Inflammatory macrophage treated with lipopolysaccharide for 4 hours (primary cell): ENCODE measurements at regions not wholly inside any gene's neighbourhood (a gene's known extent, or its start where the extent isn't known, plus 50 kb on each side); places are given as distances from the start of the nearest gene placed in this dataset.

Source experiments
- DNase-seq: peaks from one replicate; pipeline ENCODE4 v3.0.0-alpha.2; 2020

- no peak for DNase-seq
Observed at GRCh38 chr15:96747291-96747690, 416.8 kb downstream of the NR2F2 start.

DNA sequence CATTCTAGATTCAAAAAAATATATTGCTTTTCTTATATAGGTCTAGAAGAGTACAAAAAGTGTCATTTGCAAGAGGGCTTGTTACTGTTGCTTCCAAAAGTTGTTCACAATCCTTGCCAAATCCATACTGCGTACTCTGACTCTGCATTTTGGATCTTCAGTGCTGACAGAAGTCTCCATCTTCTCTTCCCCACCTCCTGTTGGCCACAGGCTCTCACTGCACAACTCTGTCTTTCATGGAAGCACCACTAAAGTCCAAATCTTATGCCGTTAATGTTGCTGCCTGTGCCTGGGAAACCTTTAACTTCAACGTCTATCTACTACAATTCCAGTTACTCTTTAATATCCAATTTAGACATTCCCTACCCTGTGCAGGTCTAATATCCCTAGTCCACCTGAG, 419.9 kb downstream of the NR2F2 start:
- DNase-seq, result no peak

DNA sequence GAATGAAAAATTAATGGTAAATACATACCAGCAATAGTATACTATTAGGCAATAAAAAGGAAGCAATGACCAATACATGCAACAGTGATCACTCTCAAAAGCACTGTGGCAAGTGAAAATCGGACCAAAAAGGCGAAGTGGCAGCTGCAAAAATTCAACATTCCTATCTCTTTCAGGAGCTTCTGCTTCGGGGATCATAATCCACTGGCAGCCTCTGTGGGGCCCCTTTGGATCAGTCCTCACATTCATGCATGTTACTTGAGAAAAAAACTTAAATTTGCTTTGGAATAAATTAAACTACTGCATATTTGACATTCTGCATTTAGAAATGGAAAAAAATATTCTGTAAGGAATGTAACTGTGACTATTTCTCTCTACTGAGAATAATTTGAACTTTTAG, 425.6 kb downstream of the NR2F2 start:
- no peak for DNase-seq

DNA sequence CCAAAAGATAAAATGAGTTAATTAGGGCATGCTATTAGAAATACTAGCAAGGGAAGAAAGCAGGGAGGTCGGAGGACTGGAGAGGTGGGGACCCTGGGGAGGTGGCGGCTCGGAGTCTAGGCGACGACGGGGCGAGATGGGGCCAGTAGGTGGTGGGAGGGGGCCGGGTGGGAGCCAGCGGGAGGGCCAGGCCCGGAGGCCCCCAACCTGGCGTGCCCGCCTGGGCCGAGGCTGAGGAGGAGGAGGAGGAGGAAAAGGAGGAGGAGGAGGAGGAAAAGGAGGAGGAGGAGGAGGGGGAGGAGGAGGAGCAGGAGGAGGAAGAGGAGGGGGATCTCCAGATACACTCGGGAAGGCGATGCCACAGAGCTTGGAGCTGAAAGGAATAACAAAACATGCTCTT, 426.2 kb downstream of the NR2F2 start:
- no peak for DNase-seq

DNA sequence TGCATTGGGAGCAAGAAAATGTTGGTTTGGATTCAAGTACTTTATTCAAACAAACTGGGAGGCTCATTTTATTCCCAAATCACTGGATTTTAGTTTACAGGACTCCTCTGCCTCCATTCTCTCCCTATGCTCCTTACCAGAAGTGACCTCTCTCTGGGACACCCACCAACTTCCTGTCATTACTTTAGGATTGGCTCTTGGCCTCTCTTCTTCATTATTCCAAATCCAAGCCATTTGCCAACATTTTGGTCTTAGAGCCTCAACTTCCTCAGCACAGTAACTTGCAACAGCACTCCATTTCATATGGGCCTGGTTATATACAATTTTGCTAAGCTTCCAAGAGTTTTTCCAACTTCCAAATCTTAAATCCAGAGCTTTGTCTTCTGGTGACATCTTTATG, 432.1 kb downstream of the NR2F2 start:
- DNase-seq, result no peak

DNA sequence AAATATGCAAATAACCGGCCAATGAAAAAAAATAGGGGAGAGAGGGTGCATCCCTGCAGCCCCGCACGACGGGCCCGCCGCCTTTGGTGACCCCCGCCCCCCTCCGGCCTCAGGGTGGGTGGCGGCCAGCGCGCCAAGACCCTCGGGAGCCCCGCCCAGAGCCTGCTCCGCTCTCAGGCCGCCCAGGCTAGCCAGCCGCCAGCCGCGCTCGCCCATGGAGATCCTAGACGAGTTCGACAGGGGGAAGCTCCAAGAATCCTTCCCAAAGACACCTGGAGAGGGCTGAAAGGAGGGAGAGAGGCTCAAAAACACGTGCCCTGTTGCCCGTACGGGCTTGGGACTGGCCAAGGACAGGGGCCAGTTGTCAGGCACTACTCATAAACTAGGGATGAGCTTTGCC, 434.0 kb downstream of the NR2F2 start:
- DNase-seq, result no peak

GRCh38 chr15:96764946-96765345, 434.4 kb downstream of the NR2F2 start:
- no peak for DNase-seq

- DNase-seq, result peak; percentile 61
Observed at GRCh38 chr15:96766366-96766765, 435.9 kb downstream of the NR2F2 start.

DNA sequence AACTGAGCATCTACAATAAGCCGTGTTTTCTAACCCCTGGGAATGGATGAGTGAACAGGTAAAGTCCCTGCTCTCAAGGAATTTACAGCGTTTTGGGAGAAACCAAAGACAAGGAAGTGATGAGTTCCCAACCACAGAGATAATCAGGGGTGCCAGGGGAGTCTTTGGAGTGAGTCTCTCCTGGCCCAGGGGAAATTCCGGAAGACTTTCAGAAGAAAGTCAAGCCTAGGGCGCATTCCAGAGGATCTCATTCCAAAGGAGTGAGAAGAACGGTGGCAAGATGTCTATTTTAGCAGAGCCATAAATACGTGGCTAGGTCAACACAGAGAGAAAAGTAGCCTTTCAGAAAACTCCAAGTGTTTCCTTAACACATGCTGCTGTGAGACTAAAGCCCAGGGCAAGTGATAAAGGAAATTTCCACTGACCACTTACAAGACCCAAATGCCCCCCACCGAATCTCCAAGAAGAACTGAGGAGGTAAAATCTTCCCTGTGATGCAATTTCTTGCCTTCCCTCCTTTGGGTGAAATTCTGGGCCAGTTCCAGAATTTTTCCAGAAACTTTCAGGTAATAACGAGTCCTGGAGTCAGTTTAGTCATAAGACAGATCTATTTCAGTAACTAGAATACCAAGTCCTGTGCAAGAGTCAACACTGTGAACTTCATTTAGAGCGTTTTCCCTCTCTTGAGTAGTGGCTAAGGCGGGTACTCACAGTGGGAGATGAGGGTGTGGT, 437.4 kb downstream of the NR2F2 start:
- DNase-seq, result no peak

- no peak for DNase-seq
Observed at GRCh38 chr15:96768435-96768789, 437.9 kb downstream of the NR2F2 start.

DNA sequence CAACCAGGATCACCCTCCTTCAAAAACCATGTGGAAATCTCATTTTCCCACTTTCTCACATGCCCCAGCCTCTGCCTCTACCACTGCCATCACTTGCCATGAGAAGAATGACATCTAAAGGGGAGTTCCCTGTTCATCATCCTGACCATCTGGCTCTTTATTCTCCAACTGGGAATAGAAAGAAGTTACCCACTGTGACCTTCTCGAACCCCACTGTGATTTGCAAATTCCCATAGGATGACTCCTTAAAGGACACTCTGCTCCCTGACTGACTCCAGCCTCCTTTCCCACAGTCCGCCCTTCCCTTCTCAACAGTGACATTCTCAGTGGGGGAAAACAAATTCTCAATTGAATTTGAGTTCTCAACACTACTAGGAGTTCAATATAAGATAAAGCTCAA, 440.5 kb downstream of the NR2F2 start:
- no peak for DNase-seq

GRCh38 chr15:96774216-96774615, 443.7 kb downstream of the NR2F2 start:
- DNase-seq, result no peak

- no peak for DNase-seq
Observed at GRCh38 chr15:96783746-96784145, 453.2 kb downstream of the NR2F2 start.

DNA sequence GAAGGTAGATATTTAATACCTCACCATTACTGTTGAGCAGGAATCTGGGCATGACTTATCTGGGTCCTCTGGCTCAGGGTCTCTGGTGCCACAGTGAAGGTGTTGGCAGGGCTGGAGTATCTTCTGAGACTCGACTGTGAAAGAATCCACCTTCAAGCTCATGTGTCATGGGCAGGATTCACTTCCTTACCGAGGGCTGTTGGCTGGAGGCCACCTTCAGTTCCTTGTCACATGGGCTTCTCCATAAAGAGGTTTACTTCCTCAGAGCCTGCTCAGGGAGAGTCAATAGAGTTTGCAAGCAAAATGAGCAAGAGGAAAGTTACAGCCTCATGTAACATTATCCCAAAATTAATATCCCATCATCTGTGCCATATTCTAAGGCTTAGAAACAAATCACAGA, 459.5 kb downstream of the NR2F2 start:
- peak; percentile 21 for DNase-seq

- DNase-seq, result no peak
Observed at GRCh38 chr15:96792216-96792615, 461.7 kb downstream of the NR2F2 start.

GRCh38 chr15:96796841-96797240, 466.3 kb downstream of the NR2F2 start:
- no peak for DNase-seq

DNA sequence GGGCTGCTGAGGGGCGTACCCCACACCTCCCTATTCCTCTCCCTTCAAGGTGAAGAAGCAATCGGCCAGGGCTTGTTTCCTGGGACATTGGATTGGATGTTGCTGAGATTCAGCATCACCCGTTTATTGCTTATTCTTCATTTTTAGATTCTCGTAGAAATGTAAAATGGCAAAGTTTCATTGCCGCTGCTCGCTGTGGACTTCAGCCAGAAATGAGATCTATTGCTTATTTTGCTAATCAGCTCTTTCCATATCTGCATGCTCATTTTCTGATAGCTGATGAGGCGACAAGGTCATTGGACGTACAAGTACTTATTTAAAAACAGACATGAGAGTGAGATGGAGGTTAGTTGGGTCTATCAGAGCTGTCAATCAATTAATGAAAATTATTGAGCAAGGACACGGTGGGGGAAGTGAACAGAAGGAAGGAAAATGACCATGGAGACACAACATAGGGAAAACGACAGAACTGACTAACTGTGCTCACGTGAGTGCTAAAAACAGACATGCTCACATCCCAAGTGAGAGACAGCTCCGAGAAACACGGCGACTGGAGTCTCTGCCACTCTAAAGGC, 471.2 kb downstream of the NR2F2 start:
- no peak for DNase-seq

DNA sequence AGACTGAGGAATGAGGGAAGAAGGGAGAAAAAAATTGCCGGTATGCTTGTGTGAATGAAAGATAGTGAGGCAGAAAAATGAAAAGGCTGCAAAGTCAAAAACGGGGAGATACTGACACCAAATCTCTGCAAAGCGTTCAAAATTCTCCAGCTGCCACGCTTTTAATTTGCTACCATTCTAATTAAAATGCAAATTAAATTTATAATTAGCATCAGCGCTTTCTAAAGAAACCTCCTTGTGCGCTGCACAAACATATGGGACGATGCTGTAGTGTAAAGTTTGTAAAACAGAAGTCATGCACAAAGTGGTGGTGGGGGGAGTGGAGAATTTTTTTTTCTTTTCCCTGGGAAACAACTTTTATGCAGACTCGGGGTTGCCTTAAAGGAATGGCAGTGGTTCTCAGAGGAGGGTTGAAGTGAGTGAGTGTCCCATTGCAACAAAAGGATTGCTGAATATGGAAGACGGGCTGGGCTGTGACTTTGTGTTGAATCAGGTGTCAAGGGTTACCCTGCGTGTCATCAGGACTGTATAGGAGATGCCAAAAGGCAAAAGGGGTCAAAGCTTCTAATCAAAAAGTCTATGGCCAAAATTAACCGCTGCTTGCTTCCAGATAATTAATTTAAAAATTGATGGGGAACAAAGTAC, 472.2 kb downstream of the NR2F2 start:
- no peak for DNase-seq

GRCh38 chr15:96804754-96805153, 474.3 kb downstream of the NR2F2 start:
- no peak for DNase-seq

DNA sequence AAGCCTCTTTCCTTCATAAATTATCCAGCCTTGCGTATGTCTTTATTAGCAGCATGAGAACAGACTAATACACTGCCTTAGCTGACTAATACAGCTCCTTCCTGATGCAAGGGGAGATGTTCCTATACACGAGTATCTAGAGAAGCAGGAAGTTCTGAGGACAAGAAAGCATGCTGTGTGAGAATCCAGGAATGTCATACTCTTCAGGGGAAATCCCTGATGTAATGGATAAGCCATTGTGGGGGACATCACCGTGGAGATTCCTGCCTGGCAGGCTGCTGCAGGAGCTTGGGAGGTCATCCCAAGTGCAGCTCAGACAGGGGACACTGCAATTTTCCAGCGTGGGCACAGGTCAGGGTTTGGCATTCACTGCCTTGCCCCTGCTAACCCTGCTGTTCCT, 476.9 kb downstream of the NR2F2 start:
- DNase-seq, result no peak

DNA sequence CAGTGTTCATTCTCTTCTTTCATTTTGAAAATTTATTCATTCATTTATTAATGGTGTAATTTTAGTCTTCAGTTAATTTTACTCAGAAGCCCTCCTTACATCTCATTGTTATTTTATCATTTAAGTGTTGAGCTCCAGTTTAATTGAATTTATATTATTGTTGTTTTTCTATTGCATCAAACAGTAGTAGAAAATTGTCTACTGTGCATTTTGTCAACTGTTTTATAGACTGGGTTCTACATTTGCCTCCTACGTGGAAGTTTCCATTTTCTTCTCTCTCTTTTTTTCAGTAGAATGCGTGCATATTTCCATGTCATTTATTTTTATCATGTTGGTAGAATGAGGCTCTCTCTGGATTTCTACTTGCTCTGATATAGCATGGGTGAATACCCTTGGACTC, 487.4 kb downstream of the NR2F2 start:
- no peak for DNase-seq

GRCh38 chr15:96818861-96819260, 488.4 kb downstream of the NR2F2 start:
- no peak for DNase-seq

DNA sequence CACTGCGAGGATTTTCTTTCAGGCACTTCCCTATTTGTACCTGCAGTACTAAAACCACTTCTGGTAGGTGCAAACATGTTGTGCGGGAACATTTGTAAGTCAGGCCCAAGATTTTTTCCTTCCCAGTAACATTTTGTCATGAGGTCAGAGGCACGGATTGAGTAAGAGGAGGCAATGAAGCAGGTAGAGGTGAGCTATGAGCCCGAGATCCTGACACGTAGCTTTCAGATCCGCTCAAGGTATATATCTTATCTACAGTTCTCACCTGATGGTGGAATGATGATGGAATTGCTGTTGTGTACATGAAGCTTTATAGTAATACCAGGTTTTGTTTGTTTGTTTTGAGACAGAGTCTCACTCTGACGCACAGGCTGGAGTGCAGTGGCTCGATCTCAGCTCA, 497.5 kb downstream of the NR2F2 start:
- no peak for DNase-seq

GRCh38 chr15:96837241-96837970, 506.9 kb downstream of the NR2F2 start:
- no peak for DNase-seq
